MCF 10A (cell line): ENCODE measurements at regions not wholly inside any gene's neighbourhood (a gene's known extent, or its start where the extent isn't known, plus 50 kb on each side); places are given as distances from the start of the nearest gene placed in this dataset.

ENCODE experiments used
- BruUV-seq: library from RNA; stranded (reverse); fragments of 400-500 nt; replicated peaks from 2 replicates; lab custom pipeline; 2021; lab: Mats Ljungman, UMichigan
- CTCF ChIA-PET: fragments of 300-600 bp; sonication (Branson Sonifier 250); formaldehyde crosslinking; extraction: SDS; loops from one replicate; lab custom pipeline; 2021; ENCODE audit warnings: antibody characterized with exemption, inconsistent platforms; lab: Yijun Ruan, JAX
- POLR2A ChIA-PET: fragments of 300-600, 350-650 bp; sonication (Branson Sonifier 250); formaldehyde crosslinking; extraction: SDS; loops from one replicate; lab custom pipeline; 2020; ENCODE audit warnings: antibody characterized with exemption, inconsistent platforms; lab: Yijun Ruan, JAX
- DNase-seq: peaks from one replicate; pipeline ENCODE4 v3.0.0-alpha.2; 2018; ENCODE audit not compliant: unreplicated experiment
- H3K27ac Mint-ChIP-seq: one replicate; pipeline ENCODE4 v1.8.0; 2022; ENCODE audit warnings: mild to moderate bottlenecking, low read depth, mixed read lengths; ENCODE audit not compliant: unreplicated experiment
- H3K27me3 Mint-ChIP-seq: one replicate; pipeline ENCODE4 v1.8.0; 2022; ENCODE audit warnings: mixed read lengths; ENCODE audit not compliant: insufficient read depth, unreplicated experiment
- H3K36me3 Mint-ChIP-seq: one replicate; pipeline ENCODE4 v1.8.0; 2022; ENCODE audit warnings: mild to moderate bottlenecking, moderate library complexity, mixed read lengths; ENCODE audit not compliant: insufficient read depth, unreplicated experiment
- H3K4me1 Mint-ChIP-seq: one replicate; pipeline ENCODE4 v1.8.0; 2022; ENCODE audit warnings: mixed read lengths; ENCODE audit not compliant: insufficient read depth, unreplicated experiment
- H3K4me3 Mint-ChIP-seq: one replicate; pipeline ENCODE4 v1.8.0; 2022; ENCODE audit warnings: mild to moderate bottlenecking, moderate library complexity, mixed read lengths; ENCODE audit not compliant: unreplicated experiment
- H3K9me3 Mint-ChIP-seq: one replicate; pipeline ENCODE4 v1.8.0; 2022; ENCODE audit warnings: mixed read lengths; ENCODE audit not compliant: unreplicated experiment
- CTCF ChIP-seq: fragments of 200-600 bp; IDR thresholded peaks from one replicate; pipeline ENCODE4 v1.8.0; 2022; ENCODE audit warnings: antibody characterized with exemption, mild to moderate bottlenecking; ENCODE audit not compliant: unreplicated experiment
- intact Hi-C: fragments of 100-400 bp; cut with micrococcal nuclease; formaldehyde crosslinking; loops from 2 replicates; pipeline ENCODE4 v1.14.1; 2022

DNA sequence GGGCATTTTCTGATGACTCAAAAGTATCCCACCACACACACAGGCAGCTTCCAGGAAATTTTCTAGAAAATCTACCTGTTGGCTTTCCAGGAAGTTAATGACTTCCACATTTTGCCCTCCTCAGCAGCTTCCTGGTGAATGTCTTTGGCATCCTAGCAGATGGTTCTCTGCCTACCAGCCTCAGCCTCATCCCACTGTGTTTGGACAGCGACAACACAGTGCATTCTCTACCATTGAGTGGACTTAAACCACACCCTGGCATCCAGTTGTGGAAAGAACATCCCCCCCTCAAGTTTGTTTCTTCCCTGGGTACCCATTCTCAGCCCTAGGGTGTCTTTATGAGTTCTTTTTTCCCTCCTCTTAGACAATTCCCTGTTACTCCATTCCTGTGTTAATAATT is 50.8 kb upstream of the GADL1 start:
- Mint-ChIP-seq H3K4me1 (no peaks in the 10 kb centered on the region), H3K27me3 (no peaks in the 10 kb centered on the region), H3K27ac (no peak overlapping the region), H3K9me3 (no peaks in the 10 kb centered on the region), H3K4me3 (no peak overlapping the region), H3K36me3 (no peaks in the 10 kb centered on the region)
- no peak for DNase-seq
- ChIA-PET CTCF (no interaction called here), POLR2A (interaction anchor here (0.6 kb wide), 1 partner anchor 17 kb away, joined by 3 read pairs; no protein-coding TSS in a partner anchor)
- no peak for TF ChIP-seq CTCF
- intact Hi-C loops: no loop called here
- no TSS peak for BruUV-seq

- intact Hi-C loops: no loop called here
- CTCF ChIA-PET: interaction anchor here (0.6 kb wide), 1 partner anchor 18 kb away, joined by 3 read pairs; no protein-coding TSS in a partner anchor
Measured at GRCh38 chr3:30948426-30948825, 54.0 kb upstream of the GADL1 start.

GRCh38 chr3:30951826-30952225 is 57.4 kb upstream of the GADL1 start:
- DNase-seq: no peak
- H3K9me3 Mint-ChIP-seq: no peaks in the 10 kb centered on the region
- H3K27ac Mint-ChIP-seq: no peak overlapping the region
- no peak for TF ChIP-seq CTCF
- intact Hi-C loops: no loop called here
- ChIA-PET POLR2A (interaction anchor here (0.7 kb wide), 1 partner anchor 9 kb away, joined by 3 read pairs; no protein-coding TSS in a partner anchor), CTCF (interaction anchor here (1.1 kb wide), 1 partner anchor 18 kb away, joined by 3 read pairs; no protein-coding TSS in a partner anchor)
- no peaks in the 10 kb centered on the region for H3K36me3 Mint-ChIP-seq
- BruUV-seq: no TSS peak
- H3K4me1 Mint-ChIP-seq: no peaks in the 10 kb centered on the region
- no peak overlapping the region for H3K4me3 Mint-ChIP-seq
- H3K27me3 Mint-ChIP-seq: no peaks in the 10 kb centered on the region

More at GRCh38 chr3:30948426-30948825, 54.0 kb upstream of the GADL1 start:
- DNase-seq: no peak
- no peak for TF ChIP-seq CTCF
- H3K4me3 Mint-ChIP-seq: no peak overlapping the region
- POLR2A ChIA-PET: interaction anchor here (1.3 kb wide), 1 partner anchor 10 kb away, joined by 4 read pairs; no protein-coding TSS in a partner anchor
- H3K36me3 Mint-ChIP-seq: no peaks in the 10 kb centered on the region
- no peaks in the 10 kb centered on the region for H3K27me3 Mint-ChIP-seq
- H3K4me1 Mint-ChIP-seq: no peaks in the 10 kb centered on the region
- no peak overlapping the region for H3K27ac Mint-ChIP-seq
- BruUV-seq: no TSS peak
- no peaks in the 10 kb centered on the region for H3K9me3 Mint-ChIP-seq

- no peaks in the 10 kb centered on the region for H3K9me3 Mint-ChIP-seq
- intact Hi-C loops: no loop called here
- no peak for DNase-seq
- TF ChIP-seq CTCF: no peak
- H3K4me3 Mint-ChIP-seq: no peak overlapping the region
- CTCF ChIA-PET: no interaction called here
- H3K27ac Mint-ChIP-seq: no peak overlapping the region
- no peaks in the 10 kb centered on the region for H3K4me1 Mint-ChIP-seq
- POLR2A ChIA-PET: no interaction called here
- no TSS peak for BruUV-seq
- no peaks in the 10 kb centered on the region for H3K36me3 Mint-ChIP-seq
- no peaks in the 10 kb centered on the region for H3K27me3 Mint-ChIP-seq
Measured at GRCh38 chr3:30952786-30953185, 58.3 kb upstream of the GADL1 start.
